ENCODE measurements at regions not wholly inside any gene's neighbourhood (a gene's known extent, or its start where the extent isn't known, plus 50 kb on each side); places are given as distances from the start of the nearest gene placed in this dataset.
"Not testable (repeated sequence)": the region's sequence is repeated elsewhere in the genome, so short reads cannot be mapped to it uniquely, and the experiment has no call there.

- DNase-seq = not testable (repeated sequence)
Observed at GRCh38 chr18:4753151-4753550, 298.0 kb upstream of the DLGAP1 start.

GRCh38 chr18:4751523-4751922, 296.4 kb upstream of the DLGAP1 start:
- no peak for DNase-seq

GRCh38 chr18:4750393-4751346, 295.6 kb upstream of the DLGAP1 start:
- DNase-seq = peak; percentile 20

- peak; percentile 18 for DNase-seq
Observed at GRCh38 chr18:4748975-4749374, 293.9 kb upstream of the DLGAP1 start.

GRCh38 chr18:4734903-4735302, 279.8 kb upstream of the DLGAP1 start:
- no peak for DNase-seq

- no peak for DNase-seq
Observed at GRCh38 chr18:4734021-4734420, 278.9 kb upstream of the DLGAP1 start.

- DNase-seq = peak; percentile 10
Observed at GRCh38 chr18:4721545-4721944, 266.4 kb upstream of the DLGAP1 start.

GRCh38 chr18:4720518-4720917, 265.4 kb upstream of the DLGAP1 start:
- DNase-seq = no peak

GRCh38 chr18:4705894-4706293, 250.8 kb upstream of the DLGAP1 start:
- DNase-seq = no peak

GRCh38 chr18:4704781-4705180, 249.7 kb upstream of the DLGAP1 start:
- no peak for DNase-seq

GRCh38 chr18:4691836-4692235, 236.7 kb upstream of the DLGAP1 start:
- no peak for DNase-seq

- DNase-seq = not testable (repeated sequence)
Observed at GRCh38 chr18:4678685-4679084, 223.6 kb upstream of the DLGAP1 start.

GRCh38 chr18:4677006-4677405, 221.9 kb upstream of the DLGAP1 start:
- DNase-seq = no peak

GRCh38 chr18:4672162-4672561, 217.1 kb upstream of the DLGAP1 start:
- DNase-seq = no peak

GRCh38 chr18:4658804-4659203, 203.7 kb upstream of the DLGAP1 start:
- no peak for DNase-seq

GRCh38 chr18:4653418-4653817, 198.3 kb upstream of the DLGAP1 start:
- no peak for DNase-seq

GRCh38 chr18:4641771-4642368, 186.8 kb upstream of the DLGAP1 start:
- DNase-seq = no peak

- DNase-seq = no peak
Observed at GRCh38 chr18:4640349-4641012, 185.4 kb upstream of the DLGAP1 start.

- DNase-seq = no peak
Observed at GRCh38 chr18:4639628-4640310, 184.7 kb upstream of the DLGAP1 start.

- no peak for DNase-seq
Observed at GRCh38 chr18:4638680-4639079, 183.6 kb upstream of the DLGAP1 start.

- no peak for DNase-seq
Observed at GRCh38 chr18:4637876-4638275, 182.8 kb upstream of the DLGAP1 start.

- DNase-seq = peak; percentile 53
Observed at GRCh38 chr18:4636967-4637366, 181.9 kb upstream of the DLGAP1 start.

GRCh38 chr18:4631239-4631638, 176.1 kb upstream of the DLGAP1 start:
- DNase-seq = no peak

All from NCI-H2171 treated with DMSO at 0.1 percent for 48 hours (cell line).